ENCODE measurements at regions not wholly inside any gene's neighbourhood (a gene's known extent, or its start where the extent isn't known, plus 50 kb on each side); places are given as distances from the start of the nearest gene placed in this dataset.
"Not testable (repeated sequence)": the region's sequence is repeated elsewhere in the genome, so short reads cannot be mapped to it uniquely, and the experiment has no call there.

DNA sequence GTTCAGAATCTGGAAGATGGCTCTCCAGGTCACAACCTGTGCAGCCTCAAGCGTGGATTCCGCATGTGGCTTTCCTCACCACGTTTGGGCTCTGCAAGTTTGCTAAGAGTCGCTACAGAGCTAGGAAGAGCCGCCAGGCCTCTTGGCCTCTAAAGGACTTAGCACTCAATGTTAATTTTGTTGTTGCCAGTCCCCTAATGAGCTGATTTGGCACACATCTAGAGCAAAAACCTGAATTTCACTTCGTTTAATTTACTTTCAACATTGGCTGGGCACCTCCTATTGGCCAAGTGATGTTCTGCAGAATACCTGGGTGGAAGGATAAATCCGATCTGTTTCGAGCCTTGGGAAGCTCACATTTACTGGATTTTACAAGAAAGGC, 65.8 kb upstream of the UNC5A start:
- DNase-seq, result peak in 1 of 56 donors; percentile 14

DNA sequence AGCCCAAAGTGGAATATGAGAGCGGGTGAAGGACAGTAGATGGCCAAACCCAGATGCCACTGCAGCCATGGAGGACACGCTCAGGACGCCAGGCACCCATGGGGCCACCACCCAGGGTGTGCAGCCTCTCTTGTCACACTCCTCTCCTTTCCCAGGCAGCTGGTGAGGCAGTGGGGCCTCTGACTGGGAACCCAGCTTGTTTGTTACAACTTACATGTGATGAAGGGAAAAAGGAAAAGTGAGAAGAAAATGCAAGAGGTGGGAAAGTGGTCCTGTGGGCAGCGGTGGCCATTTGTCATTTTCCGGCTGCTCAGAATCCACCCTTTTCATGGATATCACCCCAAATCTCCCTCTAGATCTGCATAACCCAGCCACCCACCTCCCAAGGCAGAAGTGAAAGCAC, 62.7 kb upstream of the UNC5A start:
- no peak for DNase-seq

DNA sequence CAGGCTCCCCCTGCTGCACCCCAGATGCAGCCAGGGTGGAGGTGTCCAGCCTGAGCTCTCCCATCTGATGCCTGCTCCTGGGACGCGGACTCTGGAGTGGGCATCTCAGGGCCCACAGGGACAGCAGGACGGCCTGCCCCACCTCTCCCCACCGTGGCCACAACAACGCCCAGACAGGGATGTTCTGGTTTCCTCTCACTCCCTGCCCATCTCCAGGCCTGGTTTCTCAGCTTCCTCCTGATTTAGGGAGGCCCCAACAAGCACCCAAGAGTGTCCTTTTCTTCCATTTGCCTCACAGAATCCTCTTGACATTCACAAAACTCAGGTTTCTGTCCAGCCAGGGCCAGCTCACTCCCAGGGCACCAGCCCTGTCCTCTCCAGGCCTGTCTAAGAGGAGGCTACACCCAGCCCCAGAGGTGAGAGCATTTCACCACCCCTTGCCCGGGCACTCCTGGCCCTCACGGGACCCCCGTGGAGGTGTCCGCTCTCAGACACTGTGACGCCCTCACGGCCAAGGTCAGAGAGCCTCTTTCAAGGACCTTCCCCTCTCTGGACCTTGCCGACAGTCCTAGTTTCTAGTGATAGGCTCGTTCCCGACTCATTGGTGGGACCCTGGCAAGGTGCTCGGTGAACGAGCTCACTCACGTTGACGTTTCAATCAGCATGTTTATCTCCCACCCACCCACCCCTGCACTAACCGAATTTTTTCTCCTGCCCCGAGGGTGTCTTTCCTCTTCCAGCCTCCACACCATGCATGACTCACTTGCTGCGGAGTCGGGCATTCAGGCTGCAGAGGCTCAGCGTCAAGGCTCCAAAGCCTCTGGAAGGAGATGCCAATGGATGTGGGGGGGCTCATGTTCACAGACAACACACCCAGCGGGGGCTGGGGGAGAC, 62.0 kb upstream of the UNC5A start:
- no peak for DNase-seq

DNA sequence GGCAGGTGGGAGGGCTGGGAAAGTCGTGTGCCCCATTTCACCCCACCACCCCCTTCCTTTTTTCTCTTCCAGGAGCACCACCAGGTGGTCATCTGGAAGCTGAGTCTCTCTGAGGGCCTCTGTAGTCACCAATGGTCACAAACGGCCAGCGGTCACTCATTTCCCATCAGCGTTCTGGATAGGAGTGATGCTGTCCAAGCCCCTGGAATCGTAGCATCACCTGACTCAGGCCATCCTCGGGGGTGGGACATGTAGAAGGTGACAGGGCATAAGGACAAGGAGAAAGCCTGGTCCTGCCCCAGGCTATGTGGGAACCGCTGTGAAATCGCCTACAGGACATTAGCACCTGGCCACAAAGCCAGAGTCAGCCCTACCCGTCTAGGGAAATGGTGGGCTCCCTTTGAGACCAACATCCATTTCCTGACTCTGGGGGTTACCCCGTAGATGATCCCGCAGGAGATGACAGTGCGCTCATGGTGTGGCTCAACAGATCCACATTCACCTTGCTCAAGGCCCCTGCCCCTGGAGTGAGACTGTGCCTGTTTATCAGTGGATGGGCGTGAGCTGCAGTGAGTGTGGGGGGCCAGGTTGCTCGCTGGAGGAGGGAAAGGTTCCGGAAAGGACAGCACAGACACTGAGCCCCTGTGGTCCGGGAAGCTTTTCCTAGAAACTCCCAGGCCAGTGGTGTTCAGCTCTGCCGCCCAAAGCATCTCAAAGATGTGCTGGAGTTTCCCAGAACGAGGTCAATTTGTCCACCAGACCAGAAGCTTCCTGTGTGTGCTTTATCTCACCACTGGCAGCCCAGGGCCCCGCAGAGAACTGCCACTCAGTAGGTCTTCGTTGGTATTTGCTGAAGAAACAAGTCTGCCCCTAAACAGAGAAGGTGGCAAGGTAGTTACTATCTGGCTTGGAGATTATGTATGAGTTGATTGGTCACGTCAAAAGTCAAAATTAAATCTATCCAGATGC, 61.1 kb upstream of the UNC5A start:
- DNase-seq, result no peak

DNA sequence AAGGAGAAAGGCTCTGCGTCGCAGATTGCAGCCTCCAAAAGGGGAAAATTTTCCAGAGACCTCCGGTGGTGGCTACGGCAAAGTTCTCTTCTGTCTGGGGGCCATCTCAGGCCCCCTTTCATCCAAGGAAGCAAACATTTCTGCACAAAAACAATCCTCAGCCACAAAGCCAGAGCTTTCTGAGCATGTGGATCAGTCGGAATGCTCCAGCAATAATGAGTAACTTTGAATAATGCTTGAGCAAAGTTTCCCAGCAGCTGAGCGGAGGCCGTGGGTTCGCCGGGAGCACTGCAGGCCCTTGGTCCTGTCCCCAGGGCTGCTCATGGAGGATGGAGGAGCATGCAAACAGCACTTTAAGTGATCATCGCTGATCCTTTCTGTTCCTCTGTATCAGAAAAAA, 60.2 kb upstream of the UNC5A start:
- DNase-seq, result no peak

DNA sequence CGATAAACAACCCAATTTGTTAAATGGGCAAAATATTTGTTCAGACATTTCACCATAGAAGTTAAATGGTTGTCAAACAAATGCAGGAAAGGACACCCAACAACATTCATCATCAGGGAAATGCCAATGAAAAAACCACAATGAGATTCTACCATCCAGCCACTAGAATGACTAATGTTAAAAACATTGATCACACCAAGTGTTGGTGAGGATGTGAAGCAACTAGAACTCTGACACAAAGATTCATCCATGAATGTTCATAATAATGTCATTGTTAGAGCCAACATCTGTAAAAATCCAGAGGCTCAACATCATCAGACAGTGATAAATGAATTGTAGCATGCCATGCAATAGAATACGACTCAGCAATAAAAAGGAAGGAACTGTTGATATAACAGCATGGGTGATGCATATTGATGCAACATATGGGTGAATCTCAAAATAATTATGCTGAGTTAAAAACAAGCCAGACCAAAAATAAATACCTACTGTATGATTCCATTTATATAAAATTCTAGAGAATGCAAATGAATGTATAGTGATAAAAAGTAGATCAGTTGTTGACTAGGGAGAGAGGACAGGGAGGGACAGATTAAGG, 55.9 kb upstream of the UNC5A start:
- no peak for DNase-seq

DNA sequence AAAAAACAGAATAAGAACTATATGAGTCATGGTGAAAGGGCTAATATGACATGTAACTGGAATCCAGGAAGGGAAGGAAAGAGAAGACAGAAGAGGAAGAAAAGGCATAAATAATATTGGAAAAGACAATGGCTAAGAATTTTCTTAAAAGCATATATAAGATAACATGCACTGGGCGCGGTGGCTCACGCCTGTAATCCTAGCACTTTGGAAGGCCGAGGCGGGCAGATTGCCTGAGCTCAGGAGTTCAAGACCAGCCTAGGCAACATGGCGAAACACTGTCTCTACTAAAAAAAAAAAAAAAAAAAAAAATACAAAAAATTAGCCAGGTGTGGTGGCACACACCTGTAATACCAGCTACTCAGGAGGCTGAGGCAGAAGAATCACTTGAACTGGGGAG, 54.8 kb upstream of the UNC5A start:
- DNase-seq, result not testable (repeated sequence)

DNA sequence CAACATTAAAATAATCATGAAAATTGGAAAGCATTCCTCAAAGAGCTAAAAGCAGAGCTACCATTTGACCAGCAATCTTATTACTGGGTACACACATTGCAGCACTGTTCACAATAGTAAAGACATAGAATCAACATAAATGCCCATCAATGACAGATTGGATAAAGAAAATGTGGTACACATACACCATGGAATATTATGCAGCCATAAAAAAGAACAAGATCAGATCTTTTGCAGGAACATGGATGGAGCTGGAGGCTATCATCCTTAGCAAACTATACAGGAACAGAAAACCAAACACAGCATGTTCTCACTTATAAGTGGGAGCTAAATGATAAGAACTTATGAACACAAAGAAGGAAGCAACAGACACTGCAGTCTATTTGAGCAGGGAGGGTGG, 52.8 kb upstream of the UNC5A start:
- DNase-seq, result not testable (repeated sequence)
